H9 (cell line): ENCODE measurements at regions not wholly inside any gene's neighbourhood (a gene's known extent, or its start where the extent isn't known, plus 50 kb on each side); places are given as distances from the start of the nearest gene placed in this dataset.

ENCODE experiments used
- DNase-seq: peaks from one replicate; pipeline ENCODE4 v3.0.0-alpha.2; 2017
- H2AFZ ChIP-seq: one replicate; pipeline ENCODE4 v1.6.1; 2013; ENCODE audit warnings: mild to moderate bottlenecking, low read length, control low read depth, moderate library complexity
- H2AK5ac ChIP-seq: 2 replicates; pipeline ENCODE4 v1.6.1; 2013; ENCODE audit warnings: low read length, control low read depth, mixed read lengths; ENCODE audit not compliant: insufficient read length
- H2BK120ac ChIP-seq: one replicate; pipeline ENCODE4 v1.6.1; 2013; ENCODE audit warnings: low read depth, mild to moderate bottlenecking, low read length, control low read depth, inconsistent platforms; ENCODE audit not compliant: poor library complexity, severe bottlenecking
- H2BK12ac ChIP-seq: 2 replicates; pipeline ENCODE4 v1.6.1; 2013; ENCODE audit warnings: low read length, control low read depth, mixed read lengths, low read depth; ENCODE audit not compliant: insufficient read length
- H2BK15ac ChIP-seq: 2 replicates; pipeline ENCODE4 v1.6.1; 2013; ENCODE audit warnings: low read depth, low read length, control low read depth
- H2BK20ac ChIP-seq: one replicate; pipeline ENCODE4 v1.6.1; 2013; ENCODE audit warnings: low read depth, mild to moderate bottlenecking, low read length, control low read depth, inconsistent platforms; ENCODE audit not compliant: poor library complexity, severe bottlenecking
- H2BK5ac ChIP-seq: 2 replicates; pipeline ENCODE4 v1.6.1; 2013; ENCODE audit warnings: low read length, control low read depth, mixed read lengths; ENCODE audit not compliant: insufficient read length
- H3K14ac ChIP-seq: 2 replicates; pipeline ENCODE4 v1.6.1; 2013; ENCODE audit warnings: low read length, control low read depth; ENCODE audit not compliant: insufficient read depth
- H3K18ac ChIP-seq: 2 replicates; pipeline ENCODE4 v1.6.1; 2013; ENCODE audit warnings: low read depth, mild to moderate bottlenecking, mixed read lengths, low read length, control low read depth; ENCODE audit not compliant: insufficient read length
- H3K23ac ChIP-seq: 2 replicates; pipeline ENCODE4 v1.6.1; 2013; ENCODE audit warnings: low read length, control low read depth, mixed read lengths, low read depth; ENCODE audit not compliant: insufficient read length
- H3K23me2 ChIP-seq: 2 replicates; pipeline ENCODE4 v1.6.1; 2013; ENCODE audit warnings: low read depth, mild to moderate bottlenecking, mixed read lengths, low read length, control low read depth; ENCODE audit not compliant: insufficient read length, poor library complexity, severe bottlenecking
- H3K27ac ChIP-seq: 2 replicates; pipeline ENCODE4 v1.5.1; 2013; ENCODE audit warnings: low read length, control low read depth, mixed read lengths, low read depth; ENCODE audit not compliant: insufficient read length
- H3K27me3 ChIP-seq: 2 replicates; pipeline ENCODE4 v1.6.1; 2013; ENCODE audit warnings: low read length, control low read depth, inconsistent platforms; ENCODE audit not compliant: insufficient read depth
- H3K4ac ChIP-seq: 2 replicates; pipeline ENCODE4 v1.6.1; 2013; ENCODE audit warnings: low read depth, mild to moderate bottlenecking, control low read depth, inconsistent platforms, low read length, moderate library complexity
- H3K4me1 ChIP-seq: 2 replicates; pipeline ENCODE4 v1.6.1; 2013; ENCODE audit warnings: low read length, control low read depth, inconsistent platforms; ENCODE audit not compliant: insufficient read depth
- H3K4me2 ChIP-seq: 2 replicates; pipeline ENCODE4 v1.6.1; 2013; ENCODE audit warnings: low read length, control low read depth, mixed read lengths; ENCODE audit not compliant: insufficient read length, insufficient read depth
- H3K56ac ChIP-seq: 2 replicates; pipeline ENCODE4 v1.6.1; 2013; ENCODE audit warnings: low read depth, mild to moderate bottlenecking, mixed read lengths, low read length, control low read depth; ENCODE audit not compliant: insufficient read length
- H3K79me1 ChIP-seq: 2 replicates; pipeline ENCODE4 v1.6.1; 2013; ENCODE audit warnings: low read depth, mild to moderate bottlenecking, moderate library complexity, low read length, control low read depth, inconsistent platforms; ENCODE audit not compliant: insufficient read depth, poor library complexity, severe bottlenecking
- H3K79me2 ChIP-seq: 2 replicates; pipeline ENCODE4 v1.6.1; 2013; ENCODE audit warnings: low read length, control low read depth, inconsistent platforms; ENCODE audit not compliant: insufficient read depth
- H3K9ac ChIP-seq: 2 replicates; pipeline ENCODE4 v1.6.1; 2013; ENCODE audit warnings: low read length, control low read depth, mixed read lengths; ENCODE audit not compliant: insufficient read length; ENCODE audit errors: extremely low read depth
- H3K9me3 ChIP-seq: one replicate; pipeline ENCODE4 v1.6.1; 2013; ENCODE audit warnings: low read depth, low read length, inconsistent platforms; ENCODE audit not compliant: control insufficient read depth
- H3T11ph ChIP-seq: one replicate; pipeline ENCODE4 v1.6.1; 2013; ENCODE audit warnings: mild to moderate bottlenecking, low read length, control low read depth, inconsistent platforms
- H4K20me1 ChIP-seq: one replicate; pipeline ENCODE4 v1.6.1; 2013; ENCODE audit not compliant: control insufficient read depth, insufficient read length, insufficient read depth
- H4K5ac ChIP-seq: 2 replicates; pipeline ENCODE4 v1.6.1; 2013; ENCODE audit warnings: low read depth, mild to moderate bottlenecking, mixed read lengths, low read length, control low read depth; ENCODE audit not compliant: insufficient read length
- H4K8ac ChIP-seq: replicated peaks from 2 replicates; pipeline ENCODE4 v1.6.1; 2013; ENCODE audit warnings: low read length, control low read depth, mixed read lengths, low read depth; ENCODE audit not compliant: insufficient read length
- H4K91ac ChIP-seq: 2 replicates; pipeline ENCODE4 v1.6.1; 2013; ENCODE audit warnings: low read depth, mild to moderate bottlenecking, moderate library complexity, mixed read lengths, low read length, control low read depth; ENCODE audit not compliant: insufficient read length
- H3K27ac Mint-ChIP-seq, 3 experiments: 2 replicates in 2 of 3; 3 replicates in 1 of 3; pipeline ENCODE4 v1.8.0; 2020 to 2021; ENCODE audit warnings: mixed read lengths in 3 of 3, mild to moderate bottlenecking in 1 of 3, moderate library complexity in 1 of 3
- H3K27me3 Mint-ChIP-seq: 2 replicates; pipeline ENCODE4 v1.8.0; 2021; ENCODE audit warnings: low read depth, mild to moderate bottlenecking, moderate library complexity, mixed read lengths
- H3K36me3 Mint-ChIP-seq, 3 experiments: 2 replicates in 2 of 3; 3 replicates in 1 of 3; pipeline ENCODE4 v1.8.0; 2020 to 2021; ENCODE audit warnings: low read depth in 3 of 3, mixed read lengths in 3 of 3; ENCODE audit not compliant: insufficient read depth in 1 of 3
- H3K4me1 Mint-ChIP-seq, 2 experiments: 2 replicates each; pipeline ENCODE4 v1.8.0; 2020; ENCODE audit warnings: mixed read lengths in 2 of 2
- H3K4me3 Mint-ChIP-seq, 2 experiments: 2 replicates in 1 of 2; 3 replicates in 1 of 2; pipeline ENCODE4 v1.8.0; 2020 to 2021; ENCODE audit warnings: mild to moderate bottlenecking in 2 of 2, mixed read lengths in 2 of 2, moderate library complexity in 1 of 2
- H3K9me3 Mint-ChIP-seq, 2 experiments: 2 replicates in 1 of 2; 3 replicates in 1 of 2; pipeline ENCODE4 v1.8.0; 2020; ENCODE audit warnings: mild to moderate bottlenecking in 2 of 2, mixed read lengths in 2 of 2, moderate library complexity in 1 of 2
- CTCF ChIP-seq: fragments of 200-600 bp; sonication (generic); conservative IDR thresholded peaks from 3 replicates; pipeline ENCODE4 v1.8.0; 2021; ENCODE audit warnings: antibody characterized with exemption, mild to moderate bottlenecking
- WGBS: extraction: QIAGEN DNeasy Blood & Tissue Kit; methylation state at CpG from one replicate; pipeline ENCODE4 v1.1.7; 2013; ENCODE audit warnings: missing lambda C conversion rate, low lambda C conversion rate, mixed read lengths; ENCODE audit not compliant: insufficient read length; ENCODE audit errors: extremely low coverage; 5-methylcytosine and 5-hydroxymethylcytosine counted together

GRCh38 chr12:60419986-60420385, 824.2 kb downstream of the SLC16A7 start:
- H3K9me3 ChIP-seq: no peaks in the 10 kb centered on the region
- H3K27me3 Mint-ChIP-seq: no peaks in the 10 kb centered on the region
- no peak overlapping the region for H2AFZ ChIP-seq
- no CpG with 5 or more reads among the region's 2 CpGs for WGBS
- H3K23me2 ChIP-seq: no peaks in the 10 kb centered on the region
- H3K79me2 ChIP-seq: no peaks in the 10 kb centered on the region
- H3K27me3 ChIP-seq: no peaks in the 10 kb centered on the region
- H2BK15ac ChIP-seq: no peak overlapping the region
- no peak overlapping the region for H3K4ac ChIP-seq
- no peaks in the 10 kb centered on the region for H3K4me1 Mint-ChIP-seq
- no peak overlapping the region for H2AK5ac ChIP-seq
- peaks cover 3 to 10% of the 10 kb centered on the region in 2 experiments; a peak in 4 of 5 replicates for H3K9me3 Mint-ChIP-seq
- H3K9ac ChIP-seq: no peak overlapping the region
- DNase-seq: no peak
- TF ChIP-seq CTCF: no peak
- H3K56ac ChIP-seq: no peak overlapping the region
- no peak overlapping the region for H2BK12ac ChIP-seq
- H3K4me3 Mint-ChIP-seq: no peak overlapping the region
- no peak overlapping the region for H3K27ac ChIP-seq
- H2BK20ac ChIP-seq: no peak overlapping the region
- H3K14ac ChIP-seq: no peak overlapping the region
- H4K5ac ChIP-seq: no peak overlapping the region
- H3K18ac ChIP-seq: no peak overlapping the region
- no peak overlapping the region for H3K23ac ChIP-seq
- H3K36me3 Mint-ChIP-seq: peaks cover 0 to 4% (median 2%) of the 10 kb centered on the region in 3 experiments; a peak in 1 of 7 replicates
- H3T11ph ChIP-seq: no peak overlapping the region
- no peaks in the 10 kb centered on the region for H4K20me1 ChIP-seq
- H3K79me1 ChIP-seq: no peaks in the 10 kb centered on the region
- H3K4me2 ChIP-seq: no peak overlapping the region
- no peak overlapping the region for H2BK120ac ChIP-seq
- no peak overlapping the region for H4K8ac ChIP-seq
- H3K4me1 ChIP-seq: no peaks in the 10 kb centered on the region
- H2BK5ac ChIP-seq: no peak overlapping the region
- H4K91ac ChIP-seq: no peak overlapping the region
- no peak overlapping the region for H3K27ac Mint-ChIP-seq
